ENCODE measurements at regions not wholly inside any gene's neighbourhood (a gene's known extent, or its start where the extent isn't known, plus 50 kb on each side); places are given as distances from the start of the nearest gene placed in this dataset.

DNA sequence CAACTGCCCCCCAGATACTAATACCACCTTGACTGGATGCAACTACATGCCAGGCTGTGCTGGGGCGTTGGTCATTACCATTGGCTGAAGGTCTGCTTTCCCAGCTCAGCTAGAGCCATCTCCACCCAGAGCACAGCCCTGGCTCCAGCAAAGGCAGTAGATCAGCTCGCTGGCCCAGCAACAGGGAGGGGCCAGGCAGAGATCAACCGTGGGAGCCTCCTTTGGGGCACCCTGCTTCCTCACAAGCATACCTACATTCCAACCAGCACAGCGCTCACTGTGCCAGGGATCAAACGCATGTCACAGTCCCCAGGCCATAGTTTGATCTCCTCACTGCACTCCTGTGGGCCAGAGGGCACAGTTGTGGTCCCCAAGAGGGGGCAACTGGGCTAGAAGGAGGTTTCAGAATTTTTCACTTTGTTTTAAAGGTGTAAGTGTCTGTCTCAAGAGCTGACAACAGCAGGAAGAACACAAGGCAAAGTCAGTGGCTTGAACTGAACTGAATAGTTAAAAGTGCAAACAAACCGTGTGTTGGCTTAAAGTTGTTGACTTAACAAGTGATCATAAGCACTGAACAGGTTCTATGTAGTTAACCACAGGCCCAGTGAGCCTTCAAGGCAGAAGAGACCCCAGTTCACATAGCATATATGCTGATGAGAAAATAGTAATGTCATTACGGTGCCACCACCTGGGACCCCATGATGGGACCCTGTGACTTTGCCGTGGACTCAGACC, 70.1 kb upstream of the BZW1 start (continued):
- TF ChIP-seq ZNF646 (CRISPR knock-in tag; IDR thresholded peaks at IDR 0.05) (peak; percentile 84), HDAC2 (CRISPR knock-in tag; IDR thresholded peaks at IDR 0.05) (peak; percentile 86), ZNF563 (CRISPR knock-in tag; IDR thresholded peaks at IDR 0.05) (0 out of 2 replicates have a peak, but pooled peaks have one; percentile 44), ATF4 (CRISPR knock-in tag; IDR thresholded peaks at IDR 0.05) (no peak; a peak in 1 of 4 replicates), ZNF280D (CRISPR knock-in tag; IDR thresholded peaks at IDR 0.05) (no peak), ZNF232 (CRISPR knock-in tag; IDR thresholded peaks at IDR 0.05; ENCODE audit: borderline replicate concordance) (0 out of 2 replicates have a peak, but pooled peaks have one; percentile 38), SAP130 (CRISPR knock-in tag; IDR thresholded peaks at IDR 0.05; ENCODE audit: low read depth) (peak; percentile 60; the same call in 1 of the 2 replicates), JDP2 (CRISPR knock-in tag; IDR thresholded peaks at IDR 0.05; ENCODE audit: borderline replicate concordance) (no peak), RBAK (CRISPR knock-in tag; IDR thresholded peaks at IDR 0.05) (0 out of 2 replicates have a peak, but pooled peaks have one; percentile 3), RARA (CRISPR knock-in tag; IDR thresholded peaks at IDR 0.05) (peak; percentile 56), XRCC5 (optimal IDR thresholded peaks at IDR 0.05; ENCODE audit: low read length) (peak; percentile 17), NCOA2 (CRISPR knock-in tag; IDR thresholded peaks at IDR 0.05) (peak; percentile 37; the same call in 1 of the 2 replicates), CBX5 (CRISPR knock-in tag; IDR thresholded peaks at IDR 0.05; ENCODE audit: borderline replicate concordance) (0 out of 2 replicates have a peak, but pooled peaks have one; percentile 32), JUN (CRISPR knock-in tag; IDR thresholded peaks at IDR 0.05) (peak; percentile 20; the same call in 1 of the 2 replicates), ZNF614 (CRISPR knock-in tag; IDR thresholded peaks at IDR 0.05; ENCODE audit: borderline replicate concordance) (0 out of 2 replicates have a peak, but pooled peaks have one; percentile 11), ZNF747 (CRISPR knock-in tag; IDR thresholded peaks at IDR 0.05; ENCODE audit: borderline replicate concordance) (0 out of 2 replicates have a peak, but pooled peaks have one; percentile 36), WIZ (CRISPR knock-in tag; IDR thresholded peaks at IDR 0.05) (peak; percentile 49; the same call in 1 of the 2 replicates), POGZ (CRISPR knock-in tag; IDR thresholded peaks at IDR 0.05) (peak; percentile 59; the same call in 1 of the 2 replicates), RFXAP (CRISPR knock-in tag; IDR thresholded peaks at IDR 0.05; ENCODE audit: borderline replicate concordance) (peak; percentile 77; the same call in 1 of the 2 replicates)

Data from HepG2 (cell line).